MM.1S (cell line): ENCODE measurements at regions not wholly inside any gene's neighbourhood (a gene's known extent, or its start where the extent isn't known, plus 50 kb on each side); places are given as distances from the start of the nearest gene placed in this dataset.

ENCODE experiments used
- EZH2 ChIP-seq: fragments of 300-600 bp; sonication (generic); optimal IDR thresholded peaks from 2 replicates; pipeline ENCODE3; 2017; ENCODE audit warnings: low read depth, mild to moderate bottlenecking, antibody characterized with exemption, low read length, mixed read lengths
- EZH2phosphoT487 ChIP-seq: fragments of 300-600 bp; sonication (generic); IDR thresholded peaks from 2 replicates; pipeline ENCODE4 v1.6.1; 2018; ENCODE audit warnings: antibody characterized with exemption, low read length
- TF ChIP-seq, protein P1 (sequence below): fragments of 300-600 bp; sonication (generic); IDR thresholded peaks from 2 replicates; pipeline ENCODE4 v1.5.1; 2016; ENCODE audit warnings: antibody characterized with exemption, low read length, mixed read lengths

DNA sequence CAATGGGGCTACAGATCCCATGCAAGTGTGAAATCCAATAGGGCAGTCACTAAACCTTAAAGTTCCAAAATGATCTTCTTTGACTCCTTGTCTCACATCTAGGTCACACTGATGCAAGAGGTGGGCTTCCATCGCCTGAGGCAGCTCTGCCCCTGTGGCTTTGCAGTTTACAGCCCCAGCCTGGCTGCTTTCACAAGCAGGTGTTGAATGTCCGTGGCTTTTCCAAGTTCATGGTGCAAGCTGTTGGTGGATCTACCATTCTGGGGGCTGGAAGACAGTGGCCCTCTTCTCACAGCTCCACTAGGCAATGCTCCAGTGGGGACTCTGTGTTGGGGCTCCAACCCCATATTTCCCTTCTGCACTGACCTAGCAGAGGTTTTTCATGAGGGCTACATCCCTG lies 68.5 kb upstream of the PRR20G start:
- TF ChIP-seq, protein P1, sequence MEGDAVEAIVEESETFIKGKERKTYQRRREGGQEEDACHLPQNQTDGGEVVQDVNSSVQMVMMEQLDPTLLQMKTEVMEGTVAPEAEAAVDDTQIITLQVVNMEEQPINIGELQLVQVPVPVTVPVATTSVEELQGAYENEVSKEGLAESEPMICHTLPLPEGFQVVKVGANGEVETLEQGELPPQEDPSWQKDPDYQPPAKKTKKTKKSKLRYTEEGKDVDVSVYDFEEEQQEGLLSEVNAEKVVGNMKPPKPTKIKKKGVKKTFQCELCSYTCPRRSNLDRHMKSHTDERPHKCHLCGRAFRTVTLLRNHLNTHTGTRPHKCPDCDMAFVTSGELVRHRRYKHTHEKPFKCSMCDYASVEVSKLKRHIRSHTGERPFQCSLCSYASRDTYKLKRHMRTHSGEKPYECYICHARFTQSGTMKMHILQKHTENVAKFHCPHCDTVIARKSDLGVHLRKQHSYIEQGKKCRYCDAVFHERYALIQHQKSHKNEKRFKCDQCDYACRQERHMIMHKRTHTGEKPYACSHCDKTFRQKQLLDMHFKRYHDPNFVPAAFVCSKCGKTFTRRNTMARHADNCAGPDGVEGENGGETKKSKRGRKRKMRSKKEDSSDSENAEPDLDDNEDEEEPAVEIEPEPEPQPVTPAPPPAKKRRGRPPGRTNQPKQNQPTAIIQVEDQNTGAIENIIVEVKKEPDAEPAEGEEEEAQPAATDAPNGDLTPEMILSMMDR, result no peak
- TF ChIP-seq EZH2 (no peak), EZH2phosphoT487 (no peak)
